Erythroblast (primary cell): ENCODE measurements at regions not wholly inside any gene's neighbourhood (a gene's known extent, or its start where the extent isn't known, plus 50 kb on each side); places are given as distances from the start of the nearest gene placed in this dataset.

Experiments used
- GATA1 ChIP-seq: IDR thresholded peaks from 2 replicates; pipeline ENCODE4 v1.6.1; 2011; ENCODE audit warnings: low read depth, mild to moderate bottlenecking, control low read depth, low read length, moderate library complexity
- POLR2A ChIP-seq: IDR thresholded peaks from 2 replicates; pipeline ENCODE4 v1.6.1; 2011; ENCODE audit warnings: mild to moderate bottlenecking, low read length

- TF ChIP-seq POLR2A (no peak), GATA1 (no peak)
Measured at GRCh38 chr22:27024982-27025381, 367.6 kb downstream of the MIAT start.
